Ishikawa (cell line): ENCODE measurements at regions not wholly inside any gene's neighbourhood (a gene's known extent, or its start where the extent isn't known, plus 50 kb on each side); places are given as distances from the start of the nearest gene placed in this dataset.

ENCODE experiments used
- CEBPB ChIP-seq: IDR thresholded peaks from 2 replicates; pipeline ENCODE4 v1.6.1; 2012
- CREB1 ChIP-seq: IDR thresholded peaks from 2 replicates; pipeline ENCODE4 v1.6.1; 2012; ENCODE audit warnings: low read depth
- EGR1 ChIP-seq: IDR thresholded peaks from 2 replicates; pipeline ENCODE4 v1.6.1; 2012
- EP300 ChIP-seq: IDR thresholded peaks from 2 replicates; pipeline ENCODE4 v1.6.1; 2012; ENCODE audit warnings: borderline replicate concordance
- FOXM1 ChIP-seq: IDR thresholded peaks from 2 replicates; pipeline ENCODE4 v1.6.1; 2012; ENCODE audit warnings: low read depth, borderline replicate concordance
- MAX ChIP-seq: IDR thresholded peaks from 2 replicates; pipeline ENCODE4 v1.6.1; 2012
- NFIC ChIP-seq: IDR thresholded peaks from 2 replicates; pipeline ENCODE4 v1.6.1; 2012
- RAD21 ChIP-seq: IDR thresholded peaks from 2 replicates; pipeline ENCODE4 v1.6.1; 2012; ENCODE audit warnings: low read depth
- REST ChIP-seq: IDR thresholded peaks from 2 replicates; pipeline ENCODE4 v1.6.1; 2012; ENCODE audit warnings: low read depth, mild to moderate bottlenecking
- TAF1 ChIP-seq: IDR thresholded peaks from 2 replicates; pipeline ENCODE4 v1.6.1; 2012; ENCODE audit warnings: low read depth, mild to moderate bottlenecking
- TCF12 ChIP-seq: IDR thresholded peaks from 2 replicates; pipeline ENCODE4 v1.6.1; 2012; ENCODE audit warnings: low read depth
- YY1 ChIP-seq: IDR thresholded peaks from 2 replicates; pipeline ENCODE4 v1.6.1; 2012; ENCODE audit warnings: low read depth
- ZBTB7A ChIP-seq: IDR thresholded peaks from 2 replicates; pipeline ENCODE4 v1.6.1; 2012; ENCODE audit warnings: low read depth

- TF ChIP-seq EP300 (no peak), REST (no peak), TCF12 (no peak), CREB1 (no peak), YY1 (no peak), MAX (no peak), EGR1 (no peak), ZBTB7A (no peak), NFIC (no peak), RAD21 (no peak), CEBPB (no peak), FOXM1 (no peak), TAF1 (no peak)
These were observed 115.8 kb upstream of the WDR11 start for GRCh38 chr10:120735315-120735714.
